NCI-H1417 (cell line): ENCODE measurements at regions not wholly inside any gene's neighbourhood (a gene's known extent, or its start where the extent isn't known, plus 50 kb on each side); places are given as distances from the start of the nearest gene placed in this dataset.

Experiments used
- DNase-seq, 3 experiments: peaks; one replicate each; lab custom pipeline; 2025; lab: John Stamatoyannopoulos, UW

DNA sequence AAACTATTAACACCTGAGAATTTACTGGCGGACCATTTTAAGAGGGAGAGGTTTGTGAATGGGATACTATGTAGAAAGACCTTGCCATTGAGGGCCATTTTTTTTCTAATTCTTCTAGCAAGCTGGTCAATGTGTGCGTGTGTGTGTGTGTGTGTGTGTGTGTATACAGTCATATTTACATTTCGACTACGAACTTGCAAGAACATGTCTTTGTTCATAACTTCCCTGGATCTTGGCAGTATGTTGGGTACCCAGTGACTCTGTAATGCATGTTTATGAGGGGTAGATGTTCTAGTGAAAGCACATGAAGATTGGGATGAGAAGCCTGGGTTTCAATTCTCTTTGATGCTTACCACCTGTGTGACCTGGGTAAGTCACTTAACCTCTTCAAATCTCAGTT is 133.6 kb downstream of the UBE2E3 start:
- no peak for DNase-seq

DNA sequence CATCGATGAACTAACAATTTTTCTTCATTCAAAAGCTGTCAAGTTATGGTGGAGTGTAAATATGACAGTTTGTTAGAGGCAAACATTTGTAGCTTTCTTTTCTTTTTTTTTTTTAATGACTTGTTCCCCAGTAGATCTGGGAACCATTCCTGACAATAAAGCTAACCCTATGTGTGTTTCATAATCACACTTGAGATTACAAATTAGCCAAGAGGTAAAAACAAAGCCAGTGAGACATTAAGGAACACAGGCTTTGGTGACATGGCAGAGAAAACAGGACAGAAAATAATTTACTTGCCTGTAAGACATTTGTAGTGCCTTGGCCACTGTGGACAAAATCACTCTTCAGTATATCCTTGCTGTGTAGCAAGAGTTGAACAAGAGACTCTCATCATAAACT is 135.9 kb downstream of the UBE2E3 start:
- no peak for DNase-seq

DNA sequence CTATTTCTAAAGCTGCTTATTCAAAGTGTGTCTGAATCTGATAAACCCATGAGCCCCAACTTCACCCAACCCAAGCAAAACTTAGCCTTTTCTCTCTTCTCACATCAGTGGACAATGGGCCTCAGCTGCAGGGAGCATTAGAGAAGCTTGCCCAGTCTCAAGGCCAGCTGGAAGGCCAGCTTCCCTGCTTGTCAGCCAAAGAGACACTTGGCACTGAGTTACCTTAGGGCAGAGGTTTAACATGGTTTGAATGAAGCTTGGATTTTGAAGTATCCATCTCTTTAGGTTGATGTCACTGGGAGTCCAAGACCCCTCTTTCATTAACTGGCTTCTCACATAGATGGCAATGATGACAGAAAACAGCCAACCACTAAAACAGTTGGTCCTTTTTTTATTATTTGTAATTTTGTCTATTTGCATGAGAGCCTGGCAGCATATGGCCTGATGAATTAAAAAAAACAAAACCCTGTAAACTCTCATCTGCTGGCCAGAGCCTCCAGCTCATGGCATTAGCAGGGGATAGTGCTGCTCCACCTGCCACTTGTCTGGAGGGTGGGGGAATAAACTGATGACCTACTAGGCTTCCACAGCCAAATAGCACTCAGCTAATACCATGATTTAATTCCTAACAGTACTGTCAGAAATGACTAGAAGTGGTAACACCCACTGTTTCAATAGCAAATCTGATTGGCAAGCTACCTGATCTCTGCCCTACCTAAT is 137.0 kb downstream of the UBE2E3 start:
- peak in 1 of 3 experiments; percentile 52 for DNase-seq

DNA sequence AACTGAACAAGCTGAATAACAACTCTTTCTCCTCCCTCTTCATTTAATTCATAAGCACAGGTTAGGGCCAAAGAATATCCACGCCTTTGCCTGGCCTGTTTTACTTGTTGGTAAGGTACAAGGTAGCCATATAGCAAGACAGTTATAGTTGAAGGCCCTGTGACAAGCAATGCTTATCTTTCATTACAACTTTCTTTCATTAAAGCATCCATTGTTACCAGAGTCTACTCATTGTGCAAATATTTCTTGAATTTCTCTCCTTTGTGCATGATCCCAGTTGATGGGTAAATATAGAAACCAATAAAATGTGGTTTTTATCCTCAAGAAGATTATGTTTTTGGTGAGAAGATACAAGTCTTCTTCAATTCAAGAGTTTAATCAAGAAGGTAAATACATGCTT is 140.2 kb downstream of the UBE2E3 start:
- DNase-seq, result no peak

DNA sequence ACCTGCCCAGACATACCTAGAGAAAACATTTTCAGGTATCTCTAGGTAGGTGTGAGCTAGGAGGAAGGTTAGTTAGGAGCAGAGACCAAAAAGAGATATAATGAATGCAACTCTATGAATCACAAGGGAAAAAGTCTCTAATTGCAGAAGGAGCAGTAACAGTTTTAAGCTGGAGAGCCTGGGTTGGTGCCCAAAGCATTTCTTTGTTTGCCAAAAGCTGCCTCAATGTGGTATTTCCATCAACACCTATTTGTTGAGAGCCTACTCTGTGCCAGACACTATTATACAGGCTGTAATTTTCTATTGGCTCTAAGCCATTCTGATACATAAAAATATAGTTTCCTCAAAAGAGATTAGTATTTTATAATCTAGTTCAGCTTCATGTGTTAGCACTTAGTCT is 141.6 kb downstream of the UBE2E3 start:
- no peak for DNase-seq

DNA sequence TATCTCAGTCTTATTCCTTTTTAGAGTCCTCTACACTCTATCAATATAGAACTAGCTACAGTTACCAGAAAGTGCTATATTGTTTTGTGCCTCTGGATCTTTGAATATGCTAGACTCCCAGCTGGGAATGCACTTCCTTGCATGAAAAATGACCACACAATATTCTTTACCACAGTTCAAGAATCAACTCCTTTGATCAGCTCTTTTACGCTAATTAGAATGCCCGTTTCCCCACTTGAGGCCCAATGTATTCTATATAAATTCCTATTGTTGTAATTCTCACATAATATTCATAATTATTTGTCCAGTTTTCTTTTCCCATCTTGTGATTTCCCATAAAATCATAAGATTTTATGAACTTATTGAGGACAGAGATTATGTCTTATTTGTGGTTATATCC is 142.2 kb downstream of the UBE2E3 start:
- DNase-seq, result no peak

DNA sequence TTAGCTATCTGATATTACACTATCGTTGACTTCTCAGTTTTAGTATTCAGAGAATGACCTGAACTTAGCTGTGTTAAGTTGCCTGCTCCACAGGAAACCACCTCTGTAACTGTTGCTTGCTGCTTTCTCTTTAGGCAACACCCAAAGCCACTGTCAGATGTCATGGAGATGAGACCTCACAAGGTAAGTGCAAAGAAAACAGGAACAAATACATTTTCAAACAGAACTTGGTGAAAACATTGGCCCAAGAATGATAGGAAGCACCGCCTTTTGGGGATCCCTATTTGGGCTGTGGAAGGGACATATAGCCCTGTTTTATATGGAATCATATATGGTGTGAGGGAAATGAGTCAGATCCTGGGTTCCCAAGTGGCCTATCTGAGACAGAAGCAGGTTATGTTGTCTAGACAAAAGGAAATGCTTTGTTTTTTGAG is 143.4 kb downstream of the UBE2E3 start:
- peak in 1 of 3 experiments; percentile 29 for DNase-seq

DNA sequence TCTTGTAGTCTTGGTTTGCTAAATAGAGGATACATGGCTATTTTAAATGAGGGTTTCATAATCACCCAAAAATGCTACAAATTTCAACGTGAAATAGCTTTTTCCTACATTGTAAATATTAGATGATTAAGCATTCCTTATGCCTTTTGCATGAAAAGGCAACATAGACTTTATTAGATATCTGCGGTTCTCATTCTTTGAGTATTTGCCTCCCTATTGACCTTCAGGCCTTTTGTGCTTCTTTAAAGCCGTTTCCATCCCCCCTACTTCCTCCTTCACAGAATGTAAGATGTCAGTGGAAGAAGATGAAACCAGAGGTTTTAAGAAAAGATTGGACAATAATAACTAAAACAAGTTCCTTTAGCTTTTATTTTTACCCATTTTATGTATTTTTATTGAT is 144.1 kb downstream of the UBE2E3 start:
- no peak for DNase-seq

DNA sequence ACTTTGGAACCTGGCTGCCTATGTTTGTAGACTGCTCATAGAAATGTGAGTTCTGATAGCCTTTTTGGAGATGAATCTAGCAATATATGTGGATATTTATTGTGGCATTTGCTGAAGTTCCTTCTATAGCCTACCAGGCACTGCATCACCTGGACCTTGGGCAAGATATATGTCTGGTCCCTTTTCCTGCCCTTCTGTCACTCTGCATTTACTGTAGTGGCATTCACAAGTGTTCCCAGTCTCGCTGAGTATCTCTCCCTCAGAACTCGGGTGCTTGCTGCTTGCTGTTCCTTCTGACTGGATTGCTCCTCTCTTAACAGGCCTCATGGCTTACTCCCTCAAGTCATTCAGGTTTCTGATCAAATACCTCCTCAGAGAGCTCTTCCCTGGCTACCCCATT is 145.0 kb downstream of the UBE2E3 start:
- DNase-seq, result no peak

DNA sequence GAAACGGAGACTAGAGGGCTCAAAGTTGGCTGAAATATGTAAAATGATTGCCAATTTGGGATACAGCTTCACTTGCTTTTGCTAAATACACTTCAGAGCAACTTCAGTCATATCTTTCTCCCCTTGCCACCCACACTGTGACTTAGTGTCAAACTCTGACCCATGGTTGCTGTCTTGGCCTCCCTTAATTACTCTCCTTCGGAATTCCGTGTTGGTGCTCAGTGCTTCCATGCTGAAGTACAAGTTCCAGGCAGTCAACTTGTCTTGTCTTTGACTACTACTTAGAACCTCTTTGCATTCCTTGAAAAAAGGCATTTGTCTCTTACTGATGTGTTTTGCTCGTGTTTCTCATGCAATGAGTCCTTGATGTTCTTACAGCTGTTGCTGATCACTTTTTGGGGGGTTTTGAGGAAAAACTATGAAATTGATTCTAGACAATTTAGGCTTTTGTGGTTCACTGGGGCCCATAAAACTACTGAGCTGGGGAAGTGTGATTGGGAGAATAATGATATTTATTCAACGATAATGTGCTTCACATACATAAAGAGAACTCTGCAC is 146.0 kb downstream of the UBE2E3 start:
- no peak for DNase-seq

DNA sequence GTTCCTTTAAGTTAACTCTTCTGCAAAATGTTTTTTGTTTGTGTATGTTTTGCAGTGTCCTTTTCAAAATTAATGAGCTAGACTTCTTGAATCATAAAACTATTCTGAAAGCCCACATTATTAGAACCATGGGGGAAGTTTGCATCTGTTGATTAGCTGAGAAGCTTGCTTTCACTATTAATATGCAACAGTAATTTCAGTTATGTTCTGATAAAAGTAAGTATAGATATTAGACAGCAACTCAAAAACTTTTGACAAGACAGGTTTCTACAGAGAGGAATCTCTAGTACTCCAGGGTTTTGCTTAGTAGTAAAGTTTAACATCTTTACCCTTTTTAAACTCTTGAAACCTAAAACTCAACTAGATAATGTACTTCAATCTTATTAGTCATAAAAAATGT is 147.8 kb downstream of the UBE2E3 start:
- no peak for DNase-seq

DNA sequence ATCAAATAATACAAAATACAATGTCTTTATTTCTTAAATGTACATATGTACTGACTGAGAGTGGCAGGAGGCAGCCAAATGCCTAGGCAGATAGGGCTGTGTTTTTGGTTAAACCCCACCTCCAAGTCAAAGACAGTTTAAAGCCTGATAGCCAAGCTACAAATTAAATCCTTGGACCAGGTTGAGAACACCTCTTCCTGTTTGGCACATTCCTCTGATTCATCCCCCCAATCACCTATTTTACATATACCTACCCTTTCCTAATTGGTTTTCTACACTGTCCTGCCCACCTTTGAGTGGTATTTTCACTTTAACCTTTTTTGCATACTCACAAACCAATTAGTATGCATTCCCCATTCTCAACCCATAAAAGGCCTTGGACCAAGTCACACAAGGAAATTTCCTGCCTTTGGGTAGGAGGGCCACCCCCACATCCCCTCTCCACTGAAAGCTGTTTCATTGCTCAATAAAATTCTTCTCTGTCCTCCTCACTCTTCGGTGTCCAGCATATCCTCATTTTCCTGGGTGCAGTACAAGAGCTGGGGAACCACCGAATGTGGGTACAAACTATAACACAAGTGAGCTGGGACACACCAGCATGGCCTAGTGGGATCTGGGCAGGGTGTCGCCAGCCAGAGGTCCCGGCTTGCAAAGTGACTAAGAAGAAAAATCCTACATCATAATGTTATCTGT is 149.1 kb downstream of the UBE2E3 start:
- no peak for DNase-seq

DNA sequence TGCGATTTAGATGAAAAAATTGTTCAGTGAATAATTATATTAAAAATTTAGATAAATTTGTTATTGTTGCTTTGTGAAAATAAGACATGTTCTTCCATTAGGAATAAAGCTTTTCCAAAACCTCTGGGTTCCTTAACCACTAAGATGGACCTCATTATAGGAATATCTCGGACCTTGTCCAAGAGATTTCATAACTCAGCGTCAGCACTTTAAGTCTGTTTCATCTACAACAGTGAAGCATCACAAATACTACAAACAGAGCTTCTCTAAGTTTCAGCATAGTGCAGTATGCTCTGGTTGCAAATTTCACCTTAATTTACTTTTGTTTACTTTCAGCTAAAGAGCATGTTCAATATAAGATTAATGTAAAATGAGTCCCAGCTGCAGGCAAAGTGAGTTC is 150.3 kb downstream of the UBE2E3 start:
- DNase-seq, result no peak

DNA sequence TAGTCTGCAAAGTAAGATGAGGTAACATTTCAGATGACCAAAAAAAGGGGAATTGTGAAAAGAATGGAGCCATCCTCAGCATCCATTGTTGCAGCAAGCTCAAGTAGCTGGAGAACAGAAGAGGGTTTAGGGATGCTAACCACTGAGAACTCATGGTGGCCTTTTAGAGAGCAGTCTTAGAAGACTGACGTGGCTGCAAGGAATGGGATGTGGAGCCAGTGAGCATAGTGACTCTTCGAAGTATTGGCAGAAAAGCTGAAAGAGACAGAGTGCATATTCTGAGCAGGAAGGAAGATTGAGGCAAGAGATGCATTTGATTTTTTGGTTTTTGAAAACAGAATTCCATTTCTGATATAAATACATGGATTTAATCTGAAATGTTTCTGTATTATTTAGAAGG is 151.2 kb downstream of the UBE2E3 start:
- DNase-seq, result no peak

DNA sequence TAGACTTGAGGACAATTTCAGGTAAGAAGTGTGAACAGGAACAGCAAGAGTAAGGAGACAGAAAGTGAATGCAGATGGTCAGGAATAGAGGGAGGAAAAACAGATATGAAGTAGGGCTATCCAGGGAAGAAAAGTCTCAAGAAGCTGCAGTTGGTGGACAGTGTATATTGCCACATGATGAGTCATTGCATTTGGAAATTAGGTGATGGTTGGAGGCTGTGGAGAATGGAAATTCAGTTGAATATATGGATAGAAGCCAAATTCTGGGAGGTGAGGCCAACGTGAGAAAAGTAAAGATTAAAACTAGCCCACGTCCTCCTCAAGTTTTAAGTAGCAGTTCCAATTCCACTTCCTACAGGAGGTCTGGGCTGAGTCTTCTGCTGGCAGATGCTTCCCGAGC is 158.4 kb downstream of the UBE2E3 start:
- DNase-seq, result no peak

DNA sequence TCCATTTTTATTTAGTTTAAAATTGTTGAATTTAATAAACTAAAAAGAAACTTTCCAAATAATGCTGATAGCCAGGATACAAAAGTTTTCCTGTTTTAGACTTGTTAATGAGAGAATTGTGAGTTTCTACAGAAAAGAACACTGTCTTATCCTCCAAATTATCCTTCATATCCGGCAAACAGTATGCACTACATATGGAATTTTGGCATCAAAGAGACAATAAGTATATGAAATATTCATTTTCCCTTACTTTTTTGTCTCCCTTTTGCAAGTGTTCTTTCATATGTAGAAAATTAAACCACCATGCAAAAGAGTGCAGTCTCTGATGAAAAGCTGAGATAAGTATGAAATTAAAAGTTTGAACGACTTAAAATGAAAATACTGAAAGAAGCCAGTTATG is 159.4 kb downstream of the UBE2E3 start:
- DNase-seq, result no peak

DNA sequence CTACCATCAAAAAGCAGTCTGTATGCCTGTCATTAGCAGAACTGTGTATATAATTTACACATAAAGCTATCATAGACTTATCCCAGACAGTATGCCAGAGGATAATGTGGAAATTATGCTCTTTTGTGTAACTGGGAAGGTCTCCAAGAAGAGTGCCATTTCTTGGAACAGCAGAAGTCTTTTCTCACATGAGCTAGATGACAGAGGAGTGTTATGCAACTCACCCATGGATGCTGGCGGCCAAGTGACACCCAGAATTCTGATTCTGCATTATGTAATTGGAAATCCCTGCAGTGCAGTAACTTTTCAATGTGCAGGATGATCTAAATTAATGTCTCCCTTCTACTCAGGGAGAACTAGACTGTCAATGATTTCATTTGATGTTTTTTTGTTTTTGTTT is 160.0 kb downstream of the UBE2E3 start:
- no peak for DNase-seq

DNA sequence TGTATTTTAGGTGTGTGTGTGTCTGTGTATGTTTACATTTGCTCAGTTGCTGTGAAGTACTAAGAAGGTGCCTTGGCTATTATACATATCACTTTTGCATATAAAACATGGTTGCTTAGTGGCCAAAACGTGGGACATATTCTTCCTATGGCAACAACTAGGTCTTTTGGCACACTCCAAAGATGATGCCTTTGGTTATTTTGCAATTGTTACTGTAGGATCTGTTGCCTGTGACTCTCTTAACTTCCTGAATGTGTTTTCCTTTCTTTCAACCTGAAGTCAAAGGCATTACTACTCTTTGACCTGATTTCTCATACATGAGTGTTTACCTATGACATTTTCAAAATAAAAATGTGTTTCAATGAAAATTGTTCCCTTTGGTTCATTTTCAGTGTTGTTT is 160.5 kb downstream of the UBE2E3 start:
- DNase-seq, result no peak

DNA sequence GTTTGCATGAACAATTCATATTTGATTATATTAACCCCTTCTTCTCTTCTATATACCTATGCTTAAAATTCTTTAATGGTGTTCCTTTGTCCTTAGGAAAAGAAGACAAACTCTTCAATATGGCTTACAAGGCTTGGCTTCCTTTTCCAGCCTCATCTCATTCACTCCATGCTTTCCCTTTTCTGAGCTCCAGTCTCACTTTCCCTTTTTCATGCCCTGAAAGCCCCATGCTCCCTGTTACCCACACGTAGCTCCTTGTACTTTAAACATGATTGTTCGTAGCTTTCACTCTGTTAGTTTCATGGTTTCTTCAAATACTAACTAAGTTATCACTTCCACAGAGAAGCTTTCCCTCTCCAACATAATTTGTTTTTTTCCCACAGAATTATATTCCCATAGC is 161.3 kb downstream of the UBE2E3 start:
- no peak for DNase-seq

DNA sequence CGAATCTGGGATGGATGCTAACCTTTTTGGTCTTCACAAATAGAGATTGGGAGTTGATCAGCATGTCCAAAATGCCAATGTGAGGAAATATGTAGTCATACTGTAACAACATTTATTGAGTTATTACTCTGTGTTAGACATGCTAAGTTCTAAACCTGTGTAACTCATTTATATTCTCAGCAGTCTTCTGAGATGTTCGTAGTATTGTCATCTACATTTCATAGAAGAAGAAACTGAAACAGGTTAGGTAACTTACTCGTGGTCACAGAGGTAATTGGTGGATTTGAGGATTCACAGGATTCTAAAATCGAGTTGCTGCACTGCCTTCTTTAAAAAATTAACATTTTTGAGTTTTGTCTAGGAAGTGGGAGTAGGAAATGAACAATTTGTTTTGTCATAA is 162.1 kb downstream of the UBE2E3 start:
- no peak for DNase-seq

DNA sequence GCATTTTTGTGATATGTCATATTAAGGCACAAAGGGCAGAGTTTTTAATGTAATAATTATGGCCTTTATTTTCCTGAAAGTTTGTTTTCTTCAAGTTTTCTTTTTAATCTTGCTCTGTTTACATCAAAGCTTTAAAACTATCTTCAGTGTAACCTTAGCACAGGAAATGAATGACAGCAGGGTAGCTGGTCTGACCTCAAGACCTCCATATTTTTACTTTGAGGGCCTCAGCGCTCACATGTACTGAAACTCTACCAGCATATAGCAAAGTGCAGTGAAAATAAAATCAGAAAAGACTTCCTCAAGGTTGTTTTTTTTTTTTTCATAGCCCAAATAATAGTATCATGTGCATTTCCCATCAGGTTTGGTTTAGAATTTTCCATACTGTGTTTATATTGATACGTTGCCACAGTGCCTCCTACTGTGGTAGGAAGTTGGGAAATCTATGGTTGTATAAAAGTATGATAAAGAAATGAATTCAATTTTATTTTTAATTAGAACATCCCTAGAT is 163.4 kb downstream of the UBE2E3 start:
- no peak for DNase-seq

DNA sequence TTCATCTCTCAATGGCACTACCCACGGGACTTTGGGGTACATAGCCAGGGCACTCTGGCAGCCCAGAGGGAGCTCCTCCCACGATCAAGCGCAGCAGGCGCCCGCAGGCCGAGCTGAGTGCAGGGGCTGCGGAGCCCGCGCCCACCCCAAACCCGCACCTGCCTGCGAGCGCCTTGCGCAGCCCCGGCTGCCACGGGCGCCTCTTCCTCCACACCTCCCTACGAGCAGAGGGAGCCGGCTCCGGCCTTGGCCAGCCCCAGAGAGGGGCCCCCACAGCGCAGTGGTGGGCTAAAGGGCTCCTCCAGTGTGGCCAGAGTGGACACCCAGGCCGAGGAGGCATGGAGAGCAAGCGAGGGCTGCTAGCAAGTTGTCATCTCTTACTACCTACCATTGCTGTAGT is 165.2 kb downstream of the UBE2E3 start:
- DNase-seq, result no peak

DNA sequence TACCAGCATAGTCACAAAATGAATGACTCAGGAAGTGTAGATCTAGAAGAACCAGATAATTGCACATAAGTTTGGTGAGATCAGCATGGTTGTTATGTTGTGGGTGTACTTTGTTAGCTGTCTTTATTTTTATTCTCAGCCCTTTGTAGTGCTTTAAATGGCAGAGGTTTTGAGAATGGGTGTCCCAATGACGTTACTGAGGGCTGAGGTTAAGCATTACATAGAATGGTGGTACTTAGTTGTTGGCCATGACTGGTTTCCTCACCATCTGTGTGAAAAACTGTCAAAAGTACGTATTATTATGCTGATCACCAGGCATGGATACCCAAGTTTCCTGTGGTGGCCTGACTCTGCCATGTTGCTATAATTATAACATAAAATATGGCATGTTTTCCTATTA is 165.8 kb downstream of the UBE2E3 start:
- DNase-seq, result no peak
